Activated B cell treated with CpG ODN at 0.5 μM for 24 hours (primary cell): ENCODE measurements at regions not wholly inside any gene's neighbourhood (a gene's known extent, or its start where the extent isn't known, plus 50 kb on each side); places are given as distances from the start of the nearest gene placed in this dataset.

Source experiments
- ATAC-seq: fragments of 200-7000 bp; cut with Tn5 transposase; one replicate; pipeline ENCODE4 v1.10.0; 2021; ENCODE audit warnings: low read depth, mild to moderate bottlenecking, moderate library complexity
- CTCF ChIA-PET: fragments of 350-600 bp; sonication (Branson Sonifier 250); formaldehyde crosslinking; loops from one replicate; lab custom pipeline; 2021; ENCODE audit warnings: antibody characterized with exemption; lab: Charles Lee
- POLR2A ChIA-PET: fragments of 350-600 bp; sonication (Branson Sonifier 250); formaldehyde crosslinking; loops from one replicate; lab custom pipeline; 2021; ENCODE audit warnings: antibody characterized with exemption; lab: Charles Lee
- DNase-seq: peaks from one replicate; pipeline ENCODE4 v3.0.0; 2022
- H3K27ac Mint-ChIP-seq: one replicate; pipeline ENCODE4 v1.8.0; 2020; ENCODE audit warnings: mixed read lengths
- H3K27me3 Mint-ChIP-seq: one replicate; pipeline ENCODE4 v1.8.0; 2021; ENCODE audit warnings: mixed read lengths
- H3K36me3 Mint-ChIP-seq: one replicate; pipeline ENCODE4 v1.8.0; 2021; ENCODE audit warnings: low read depth, mixed read lengths
- H3K4me1 Mint-ChIP-seq: one replicate; pipeline ENCODE4 v1.8.0; 2021; ENCODE audit warnings: mixed read lengths
- H3K4me3 Mint-ChIP-seq: one replicate; pipeline ENCODE4 v1.8.0; 2020; ENCODE audit warnings: mild to moderate bottlenecking, mixed read lengths
- H3K9me3 Mint-ChIP-seq: one replicate; pipeline ENCODE4 v1.8.0; 2020; ENCODE audit warnings: mixed read lengths
- intact Hi-C: fragments of 100-400 bp; cut with micrococcal nuclease; formaldehyde crosslinking; loops from one replicate; pipeline ENCODE4 v1.15.1; 2024
- TF ChIP-seq, protein P1 (sequence below): fragments of 200-600 bp; IDR thresholded peaks from one replicate; pipeline ENCODE4 v1.8.0; 2022; ENCODE audit warnings: antibody characterized with exemption, mild to moderate bottlenecking

DNA sequence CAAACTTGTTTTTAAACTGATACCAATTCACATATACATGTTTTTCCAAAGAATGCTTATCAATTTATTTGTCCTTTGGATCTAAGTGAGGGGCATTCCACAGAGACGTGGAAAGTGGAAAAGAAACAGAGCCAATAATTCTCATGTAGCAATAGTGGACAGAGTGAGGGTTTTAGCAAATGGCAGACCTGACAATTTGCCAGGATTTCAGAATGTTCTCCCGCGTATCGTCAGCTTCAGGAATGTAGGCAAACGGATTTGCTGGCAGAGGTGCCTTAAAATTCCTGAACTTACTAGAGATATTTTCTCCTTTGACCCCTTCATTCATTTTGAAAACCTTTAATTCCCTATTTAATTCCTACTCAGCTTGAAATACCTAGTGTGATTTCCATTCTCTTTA is 193.4 kb upstream of the CPHXL start:
- Mint-ChIP-seq H3K4me3 (no peak overlapping the region), H3K36me3 (no peaks in the 10 kb centered on the region), H3K27me3 (no peaks in the 10 kb centered on the region), H3K9me3 (no peaks in the 10 kb centered on the region), H3K4me1 (no peaks in the 10 kb centered on the region), H3K27ac (no peak overlapping the region)
- no peak for ATAC-seq
- intact Hi-C loops, result no loop called here
- no peak for DNase-seq
- POLR2A ChIA-PET, result no interaction called here
- CTCF ChIA-PET, result no interaction called here
- TF ChIP-seq, protein P1, sequence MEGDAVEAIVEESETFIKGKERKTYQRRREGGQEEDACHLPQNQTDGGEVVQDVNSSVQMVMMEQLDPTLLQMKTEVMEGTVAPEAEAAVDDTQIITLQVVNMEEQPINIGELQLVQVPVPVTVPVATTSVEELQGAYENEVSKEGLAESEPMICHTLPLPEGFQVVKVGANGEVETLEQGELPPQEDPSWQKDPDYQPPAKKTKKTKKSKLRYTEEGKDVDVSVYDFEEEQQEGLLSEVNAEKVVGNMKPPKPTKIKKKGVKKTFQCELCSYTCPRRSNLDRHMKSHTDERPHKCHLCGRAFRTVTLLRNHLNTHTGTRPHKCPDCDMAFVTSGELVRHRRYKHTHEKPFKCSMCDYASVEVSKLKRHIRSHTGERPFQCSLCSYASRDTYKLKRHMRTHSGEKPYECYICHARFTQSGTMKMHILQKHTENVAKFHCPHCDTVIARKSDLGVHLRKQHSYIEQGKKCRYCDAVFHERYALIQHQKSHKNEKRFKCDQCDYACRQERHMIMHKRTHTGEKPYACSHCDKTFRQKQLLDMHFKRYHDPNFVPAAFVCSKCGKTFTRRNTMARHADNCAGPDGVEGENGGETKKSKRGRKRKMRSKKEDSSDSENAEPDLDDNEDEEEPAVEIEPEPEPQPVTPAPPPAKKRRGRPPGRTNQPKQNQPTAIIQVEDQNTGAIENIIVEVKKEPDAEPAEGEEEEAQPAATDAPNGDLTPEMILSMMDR, result no peak

DNA sequence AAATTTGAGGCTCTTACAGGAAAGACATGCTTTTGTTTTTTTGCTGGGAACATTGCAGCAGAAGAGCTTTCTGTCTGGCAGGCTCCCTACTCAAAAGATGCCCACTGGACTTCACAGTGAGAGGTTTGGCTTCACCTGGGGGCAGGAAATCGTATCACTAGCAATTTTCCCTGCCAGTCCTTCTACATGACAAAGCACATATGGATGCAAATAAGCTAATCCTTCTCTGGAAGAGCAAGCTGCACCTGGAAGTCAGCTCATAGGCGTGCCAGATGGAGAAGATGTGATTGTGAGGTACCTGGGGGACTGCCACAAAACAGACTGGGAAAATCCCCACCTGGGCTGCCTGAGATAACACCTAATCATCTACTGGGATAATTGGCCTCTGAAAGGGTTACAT is 195.0 kb upstream of the CPHXL start:
- H3K9me3 Mint-ChIP-seq, result no peaks in the 10 kb centered on the region
- TF ChIP-seq, protein P1, result no peak
- no peaks in the 10 kb centered on the region for H3K27me3 Mint-ChIP-seq
- H3K36me3 Mint-ChIP-seq, result no peaks in the 10 kb centered on the region
- ATAC-seq, result no peak
- intact Hi-C loops, result no loop called here
- H3K4me1 Mint-ChIP-seq, result no peaks in the 10 kb centered on the region
- POLR2A ChIA-PET, result no interaction called here
- CTCF ChIA-PET, result no interaction called here
- no peak overlapping the region for H3K27ac Mint-ChIP-seq
- no peak for DNase-seq
- H3K4me3 Mint-ChIP-seq, result no peak overlapping the region

DNA sequence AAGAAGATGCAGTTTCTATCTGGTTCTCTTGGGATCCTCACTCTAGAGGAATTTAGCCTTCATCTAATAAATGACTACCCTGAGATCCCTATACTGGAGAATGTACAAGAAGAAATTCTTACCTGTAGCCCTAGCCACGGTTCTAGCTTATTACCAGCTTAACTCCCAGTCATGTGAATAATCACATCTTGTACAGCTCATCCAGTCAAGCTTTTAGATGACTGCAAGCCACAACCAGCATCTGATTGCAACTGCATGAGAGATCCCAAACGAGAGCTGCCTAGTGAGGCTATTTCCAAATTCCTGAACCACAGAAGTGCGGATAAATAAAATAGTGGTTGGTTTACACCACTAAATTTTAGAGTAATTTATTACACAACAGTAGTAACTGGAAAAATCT is 196.0 kb upstream of the CPHXL start:
- H3K9me3 Mint-ChIP-seq, result no peaks in the 10 kb centered on the region
- TF ChIP-seq, protein P1, result no peak
- no peak overlapping the region for H3K4me3 Mint-ChIP-seq
- H3K27ac Mint-ChIP-seq, result no peak overlapping the region
- ChIA-PET CTCF (no interaction called here), POLR2A (no interaction called here)
- intact Hi-C loops, result no loop called here
- no peak for ATAC-seq
- no peak for DNase-seq
- no peaks in the 10 kb centered on the region for H3K36me3 Mint-ChIP-seq
- no peaks in the 10 kb centered on the region for H3K4me1 Mint-ChIP-seq
- no peaks in the 10 kb centered on the region for H3K27me3 Mint-ChIP-seq

DNA sequence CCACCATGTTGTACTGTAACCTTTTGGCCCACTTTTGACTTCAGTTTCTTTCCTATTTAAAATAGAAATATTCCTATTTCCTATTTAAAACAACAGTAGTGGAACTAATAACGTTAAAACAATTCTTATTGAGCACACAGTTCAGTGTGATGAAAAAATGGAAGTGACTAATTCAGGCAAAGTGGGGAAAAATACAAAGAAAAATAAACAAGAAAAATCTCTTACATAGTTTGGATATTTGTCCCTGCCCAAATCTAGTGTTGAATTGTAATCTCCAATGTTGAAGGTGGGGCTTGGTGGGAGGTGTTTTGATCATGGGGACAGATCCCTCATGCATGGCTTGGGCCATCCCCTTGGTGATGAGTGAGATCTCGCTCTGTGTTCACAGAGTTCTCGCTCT is 198.1 kb upstream of the CPHXL start:
- DNase-seq (no peak), ATAC-seq (no peak)
- intact Hi-C loops, result no loop called here
- ChIA-PET POLR2A (no interaction called here), CTCF (no interaction called here)
- H3K9me3 Mint-ChIP-seq, result peaks cover 6% of the 10 kb centered on the region
- H3K36me3 Mint-ChIP-seq, result no peaks in the 10 kb centered on the region
- TF ChIP-seq, protein P1, result no peak
- H3K27me3 Mint-ChIP-seq, result no peaks in the 10 kb centered on the region
- no peak overlapping the region for H3K4me3 Mint-ChIP-seq
- H3K27ac Mint-ChIP-seq, result no peak overlapping the region
- H3K4me1 Mint-ChIP-seq, result no peaks in the 10 kb centered on the region

DNA sequence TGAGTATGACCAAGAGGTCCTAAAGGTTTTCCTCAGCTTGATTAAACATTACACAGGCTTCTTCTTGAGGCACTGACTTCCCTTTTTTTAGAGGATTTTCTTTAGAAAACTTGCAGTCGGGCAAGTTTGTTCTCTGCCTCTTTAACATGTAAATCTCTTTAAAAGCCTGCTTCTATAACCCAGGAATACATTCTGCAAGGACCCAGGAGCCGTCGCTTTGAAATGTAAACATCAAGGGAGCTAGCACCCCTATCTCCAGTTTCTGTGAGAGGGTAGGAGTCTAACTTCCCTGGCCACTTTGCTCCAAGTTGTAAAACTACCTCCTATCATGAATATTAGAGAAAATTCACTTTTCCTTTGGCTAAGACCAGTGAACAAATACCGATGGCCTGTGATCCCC is 201.5 kb upstream of the CPHXL start:
- Mint-ChIP-seq H3K9me3 (peaks cover 8% of the 10 kb centered on the region), H3K4me1 (no peaks in the 10 kb centered on the region), H3K4me3 (no peak overlapping the region), H3K36me3 (no peaks in the 10 kb centered on the region), H3K27me3 (no peaks in the 10 kb centered on the region), H3K27ac (no peak overlapping the region)
- POLR2A ChIA-PET, result no interaction called here
- ATAC-seq (no peak), DNase-seq (no peak)
- intact Hi-C loops, result no loop called here
- CTCF ChIA-PET, result no interaction called here
- TF ChIP-seq, protein P1, result no peak
